SKM-1 (cell line): ENCODE measurements at regions not wholly inside any gene's neighbourhood (a gene's known extent, or its start where the extent isn't known, plus 50 kb on each side); places are given as distances from the start of the nearest gene placed in this dataset.
"Not testable (repeated sequence)": the region's sequence is repeated elsewhere in the genome, so short reads cannot be mapped to it uniquely, and the experiment has no call there.

Experiments
- DNase-seq: peaks from one replicate; lab custom pipeline; 2025; ENCODE audit not compliant: unreplicated experiment; lab: John Stamatoyannopoulos, UW

GRCh38 chr18:57885931-57886330 is 82.8 kb upstream of the ATP8B1 start:
- DNase-seq, result no peak

GRCh38 chr18:57882465-57882864 is 79.3 kb upstream of the ATP8B1 start:
- DNase-seq, result no peak

GRCh38 chr18:57881818-57882413 is 78.8 kb upstream of the ATP8B1 start:
- peak; percentile 47 for DNase-seq

DNA sequence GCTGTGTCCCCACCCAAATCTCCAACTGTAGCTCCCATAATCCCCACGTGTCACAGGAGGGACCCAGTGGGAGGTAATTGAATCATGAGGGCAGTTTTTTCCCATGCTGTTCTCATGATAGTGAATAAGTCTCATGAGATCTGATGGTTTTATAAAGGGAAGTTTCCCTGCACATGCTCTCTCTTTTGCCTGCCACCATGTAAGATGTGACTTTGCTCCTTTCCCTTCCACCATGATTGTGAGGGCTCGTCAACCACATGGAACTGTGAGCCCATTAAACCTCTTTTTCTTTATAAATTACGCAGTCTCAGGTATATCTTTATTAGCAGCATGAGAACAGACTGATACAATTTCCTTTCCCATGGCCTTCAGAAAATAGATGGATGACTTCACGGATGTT is 76.8 kb upstream of the ATP8B1 start:
- not testable (repeated sequence) for DNase-seq

GRCh38 chr18:57869221-57869620 is 66.1 kb upstream of the ATP8B1 start:
- DNase-seq, result no peak

DNA sequence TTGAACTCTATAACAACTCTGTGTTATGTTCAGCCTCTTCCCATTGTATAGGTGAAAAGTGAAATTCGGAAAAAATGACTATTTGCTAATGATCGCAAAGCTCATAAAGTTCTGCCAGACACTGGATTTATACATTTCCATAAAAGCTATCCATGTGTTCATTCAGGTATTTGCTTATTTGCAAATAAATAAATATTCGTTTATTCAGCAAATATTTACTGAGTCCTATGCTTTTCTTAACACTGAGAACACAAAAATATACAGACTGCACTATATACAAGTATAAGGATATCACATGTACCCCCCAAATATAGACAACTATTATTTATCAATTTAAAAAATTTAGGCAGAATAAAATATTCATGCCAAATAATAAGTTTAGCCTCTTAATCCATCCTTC is 63.2 kb upstream of the ATP8B1 start:
- no peak for DNase-seq

DNA sequence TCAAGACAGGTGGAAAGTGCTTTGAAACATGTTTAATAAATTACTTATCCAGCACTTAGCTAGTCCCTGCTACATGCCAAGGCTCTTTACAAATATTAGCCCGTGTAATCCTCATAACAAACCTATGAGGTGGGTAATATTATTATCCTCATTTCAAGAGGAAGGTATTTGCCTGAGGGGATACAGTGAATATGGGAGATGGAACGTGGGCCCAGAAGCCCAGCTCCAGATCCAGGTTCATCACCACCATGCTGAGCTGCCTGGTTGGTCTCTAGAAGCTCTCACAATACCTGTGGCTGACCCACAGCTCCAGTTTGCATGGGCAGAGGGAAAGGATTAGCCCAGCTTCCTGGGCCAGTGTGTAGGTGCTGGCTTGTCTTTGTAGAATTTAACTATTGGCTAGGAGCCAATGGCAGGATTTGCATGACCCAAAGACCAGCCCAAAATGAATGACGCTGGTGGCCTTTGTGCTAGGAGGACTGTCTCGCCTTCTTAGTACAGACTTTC is 61.6 kb upstream of the ATP8B1 start:
- DNase-seq, result no peak

GRCh38 chr18:57863706-57864105 is 60.6 kb upstream of the ATP8B1 start:
- DNase-seq, result no peak

GRCh38 chr18:57859314-57859713 is 56.2 kb upstream of the ATP8B1 start:
- peak; percentile 1 for DNase-seq

DNA sequence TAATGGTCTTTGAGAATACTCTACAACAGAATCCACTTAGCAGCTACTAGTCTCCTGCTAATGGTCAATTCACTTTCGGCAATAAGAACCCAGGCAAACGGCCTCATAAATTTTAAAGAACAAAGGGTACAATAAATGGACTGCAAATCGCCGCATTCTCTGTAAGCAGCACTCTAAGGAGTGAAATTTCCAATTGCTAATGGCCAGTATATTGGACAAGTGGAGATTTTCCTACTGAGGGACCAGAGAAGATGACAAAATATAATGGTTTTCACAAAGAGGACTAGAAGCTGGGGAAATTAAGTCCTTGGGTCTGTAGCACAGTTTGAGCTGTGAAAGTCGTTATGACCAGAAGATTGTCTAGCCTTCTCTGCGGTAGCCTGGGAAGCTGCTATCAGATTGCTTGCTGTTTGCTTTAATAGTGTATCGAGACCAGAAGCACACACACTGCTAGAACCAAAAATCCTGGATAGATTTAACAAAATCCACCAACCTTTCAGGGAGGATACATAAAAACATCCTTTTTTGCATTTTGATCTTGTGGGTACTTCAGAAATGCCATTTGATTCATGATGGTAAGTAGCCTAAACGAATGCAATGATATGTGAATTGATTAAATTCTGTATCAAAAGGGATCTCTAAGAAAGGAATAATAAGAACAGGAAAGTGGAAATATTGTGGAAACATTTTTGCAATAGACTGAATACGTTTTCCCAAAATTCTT is 53.6 kb upstream of the ATP8B1 start:
- no peak for DNase-seq

DNA sequence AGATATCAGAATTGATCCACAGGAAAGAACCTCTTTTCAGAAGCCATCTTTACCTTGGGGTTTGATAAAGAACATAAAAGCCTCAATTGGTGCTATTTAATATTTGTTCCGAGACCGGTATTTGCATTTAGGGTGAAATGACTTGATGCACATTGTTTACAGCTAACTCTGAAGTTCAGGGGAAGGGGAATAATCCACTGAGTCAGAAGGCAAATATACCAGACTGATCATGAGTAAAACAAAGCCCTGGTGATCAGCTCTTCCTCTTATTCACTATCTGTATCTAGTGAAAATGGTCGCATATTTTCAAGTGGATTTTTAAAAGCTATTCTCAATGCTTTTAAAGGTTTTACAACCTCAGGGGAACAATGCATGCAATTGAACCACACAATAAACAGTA is 53.0 kb upstream of the ATP8B1 start:
- DNase-seq, result no peak

- DNase-seq, result no peak
Observed at GRCh38 chr18:57855551-57855950, 52.4 kb upstream of the ATP8B1 start.

DNA sequence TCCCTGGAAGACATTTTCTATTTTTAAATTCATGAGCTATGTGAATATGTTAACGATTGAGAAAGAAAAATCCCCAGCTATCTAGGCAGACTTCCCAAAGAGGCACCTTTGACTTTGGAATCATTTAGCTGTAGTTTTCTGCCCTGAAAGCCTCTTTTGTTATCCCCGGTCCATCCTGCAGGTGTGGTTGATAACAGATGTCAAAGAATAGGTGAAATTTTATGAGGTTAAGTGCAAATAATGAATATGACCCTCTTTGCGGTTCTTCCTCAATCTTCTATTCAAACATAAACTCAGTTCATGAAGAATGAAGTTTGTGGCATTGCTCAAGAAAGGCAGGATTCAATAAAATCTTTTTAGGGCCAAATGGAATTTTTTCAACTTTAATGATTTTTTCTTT is 51.6 kb upstream of the ATP8B1 start:
- no peak for DNase-seq

GRCh38 chr18:57853864-57854263 is 50.7 kb upstream of the ATP8B1 start:
- no peak for DNase-seq

DNA sequence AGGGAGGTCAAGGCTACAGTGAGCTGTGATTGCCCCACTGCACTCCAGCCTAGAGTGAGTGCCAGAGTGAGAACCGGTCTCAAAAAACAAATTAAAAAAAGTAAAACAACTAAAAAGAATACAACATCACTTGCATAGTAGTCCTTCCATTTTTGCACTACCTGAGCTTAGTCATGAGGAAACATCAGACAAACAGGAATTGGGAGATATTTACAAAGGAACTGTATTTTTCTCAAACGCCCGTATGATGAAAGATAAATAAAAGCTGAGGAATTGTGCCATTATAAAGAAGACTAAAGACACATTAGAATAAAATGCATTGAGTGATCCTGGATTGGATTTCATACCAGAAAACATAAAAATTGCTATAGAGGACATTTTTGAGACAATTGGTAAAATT is 50.0 kb upstream of the ATP8B1 start:
- DNase-seq, result no peak
